GM19023 (cell line): ENCODE measurements at regions not wholly inside any gene's neighbourhood (a gene's known extent, or its start where the extent isn't known, plus 50 kb on each side); places are given as distances from the start of the nearest gene placed in this dataset.
"Not testable (repeated sequence)": the region's sequence is repeated elsewhere in the genome, so short reads cannot be mapped to it uniquely, and the experiment has no call there.

Source experiments
- ATAC-seq: cut with Tn5 transposase; IDR thresholded peaks from one replicate; pipeline ENCODE4 v1.9.1; 2021; ENCODE audit warnings: mild to moderate bottlenecking, moderate library complexity; ENCODE audit not compliant: unreplicated experiment

DNA sequence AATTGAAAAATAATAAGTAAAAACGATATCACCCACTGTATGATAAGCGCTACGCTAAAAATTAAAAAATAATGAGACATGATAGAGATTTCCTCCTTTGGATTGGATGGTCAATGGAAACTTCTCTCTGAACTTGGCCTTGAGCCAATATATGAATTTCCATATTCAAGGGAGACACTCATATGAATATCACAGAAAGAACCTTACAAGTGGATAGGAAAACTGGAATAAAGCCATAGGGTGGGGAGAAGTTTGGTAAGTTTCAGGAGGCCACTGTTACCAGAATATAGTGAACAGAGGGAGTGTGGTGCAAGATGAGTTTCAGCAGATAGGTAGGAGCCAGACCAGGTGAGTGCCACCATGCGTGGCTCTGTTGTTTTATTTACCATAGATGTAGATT is 147.2 kb downstream of the SEM1 start:
- no peak for ATAC-seq

DNA sequence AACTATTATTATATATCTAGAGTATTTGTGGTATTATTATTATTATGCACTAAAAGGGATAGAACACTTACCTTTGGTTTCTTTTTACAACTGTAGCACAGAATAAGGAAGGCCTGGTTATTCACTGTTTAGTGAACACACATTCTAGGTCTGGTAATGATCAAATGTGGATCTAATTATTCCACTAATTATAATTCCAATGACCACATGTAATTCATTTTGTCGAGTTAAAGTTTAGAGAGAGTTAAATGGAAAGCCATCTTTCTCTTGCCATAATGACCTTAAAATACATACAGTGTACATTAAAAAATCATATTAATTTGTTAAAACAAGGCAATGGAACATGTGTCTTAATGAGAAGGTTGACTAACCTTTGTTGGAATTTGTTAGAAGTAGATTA is 147.8 kb downstream of the SEM1 start:
- no peak for ATAC-seq

DNA sequence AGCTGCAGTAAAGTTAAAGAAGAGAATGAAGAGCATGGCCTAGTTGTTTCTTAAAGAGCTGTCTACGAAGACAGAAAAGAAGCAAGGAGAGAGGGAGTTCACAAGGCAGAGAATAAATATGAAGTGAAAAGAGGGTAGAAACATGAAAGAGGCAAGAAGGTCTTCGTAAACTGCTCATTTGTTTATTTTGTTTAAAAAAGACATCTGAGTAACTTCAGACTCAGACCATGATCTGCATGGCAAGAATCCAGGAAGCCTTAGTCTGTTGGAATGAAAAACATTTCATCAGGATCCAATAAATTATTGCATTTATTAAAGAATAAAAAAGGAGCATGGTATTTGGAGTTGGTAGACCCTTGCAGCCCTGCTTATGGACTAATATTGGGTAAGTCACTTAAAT is 151.1 kb downstream of the SEM1 start:
- ATAC-seq = no peak

DNA sequence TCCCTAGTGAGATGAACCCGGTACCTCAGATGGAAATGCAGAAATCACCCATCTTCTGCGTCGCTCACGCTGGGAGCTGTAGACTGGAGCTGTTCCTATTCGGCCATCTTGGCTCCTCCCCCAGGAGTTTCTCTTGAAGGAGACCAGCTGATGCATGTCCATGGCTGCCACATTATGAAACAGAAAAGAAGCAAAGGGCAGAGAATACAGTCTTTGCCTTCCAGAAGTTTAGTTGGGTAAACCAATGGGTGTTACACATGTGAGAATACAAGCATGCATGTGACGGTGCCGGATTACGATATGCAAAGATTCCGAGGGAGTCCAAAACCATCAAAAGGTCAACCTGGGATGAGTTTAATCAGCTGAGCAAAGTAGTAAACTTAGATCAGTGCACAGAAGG is 151.6 kb downstream of the SEM1 start:
- no peak for ATAC-seq

DNA sequence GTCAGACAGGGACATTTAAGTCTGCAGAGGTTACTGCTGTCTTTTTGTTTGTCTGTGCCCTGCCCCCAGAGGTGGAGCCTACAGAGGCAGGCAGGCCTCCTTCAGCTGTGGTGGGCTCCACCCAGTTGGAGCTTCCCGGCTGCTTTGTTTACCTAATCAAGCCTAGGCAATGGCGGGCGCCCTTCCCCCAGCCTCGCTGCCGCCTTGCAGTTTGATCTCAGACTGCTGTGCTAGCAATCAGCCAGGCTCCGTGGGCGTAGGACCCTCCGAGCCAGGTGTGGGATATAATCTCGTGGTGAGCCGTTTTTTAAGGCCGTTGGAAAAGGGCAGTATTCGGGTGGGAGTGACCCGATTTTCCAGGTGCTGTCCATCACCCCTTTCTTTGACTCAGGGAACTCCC is 152.0 kb downstream of the SEM1 start:
- ATAC-seq = not testable (repeated sequence)

DNA sequence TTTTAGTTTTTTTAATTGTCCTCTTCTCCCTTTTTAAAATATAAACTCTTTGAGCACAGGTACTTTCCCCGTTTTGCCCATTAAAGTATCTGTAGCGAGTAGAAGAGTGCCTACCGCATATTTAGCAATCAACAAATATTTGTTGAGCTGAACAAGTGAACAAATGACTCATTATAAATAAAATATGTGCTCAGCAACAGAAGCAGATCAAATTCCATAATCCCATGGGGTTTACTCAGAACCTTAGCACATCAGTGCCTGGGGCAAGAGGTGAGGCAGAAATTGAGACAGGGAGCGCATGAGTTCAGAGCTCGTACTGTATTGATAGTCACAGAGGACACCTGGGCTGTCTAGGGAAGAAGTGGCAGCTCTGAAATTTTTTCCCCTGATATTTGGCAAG is 161.0 kb downstream of the SEM1 start:
- no peak for ATAC-seq

DNA sequence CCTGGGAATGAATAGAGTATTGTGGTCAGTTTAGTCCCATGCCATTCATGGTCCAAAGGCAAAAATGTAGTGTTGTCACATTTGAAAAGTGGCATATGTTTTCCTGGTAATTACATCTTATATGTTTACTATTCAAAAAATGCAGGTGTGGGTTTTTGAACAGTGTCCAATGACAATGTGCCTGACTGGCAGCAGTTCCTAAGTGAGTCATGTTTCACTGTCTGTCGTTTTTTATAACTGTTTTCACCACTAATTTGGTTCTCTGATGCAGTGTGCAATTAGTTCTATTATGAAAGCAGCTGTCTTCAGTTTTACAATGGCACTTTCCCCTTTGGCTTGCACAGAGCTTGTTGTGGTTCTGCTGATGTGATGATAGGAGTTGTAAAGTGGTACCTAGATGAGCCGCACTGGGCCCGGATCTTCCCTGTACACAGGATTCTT is 162.3 kb downstream of the SEM1 start:
- no peak for ATAC-seq

DNA sequence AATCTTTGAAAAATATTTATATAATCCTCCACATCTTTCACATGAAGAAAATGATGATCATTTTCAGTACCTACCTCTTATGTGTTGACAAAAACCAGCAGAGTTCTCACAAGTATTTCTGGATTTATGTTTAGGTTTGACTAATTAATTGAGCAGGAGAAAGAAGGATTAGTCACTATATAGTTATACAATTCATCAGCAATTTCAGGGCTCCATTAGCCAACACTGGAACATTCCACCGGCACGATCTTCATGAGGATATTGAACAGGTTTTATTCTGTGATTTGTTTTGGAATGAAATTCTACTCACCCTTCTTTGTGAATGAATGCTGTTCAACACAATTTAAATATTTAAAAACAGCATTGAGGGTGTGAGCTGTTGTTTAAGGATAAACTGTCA is 163.2 kb downstream of the SEM1 start:
- no peak for ATAC-seq

DNA sequence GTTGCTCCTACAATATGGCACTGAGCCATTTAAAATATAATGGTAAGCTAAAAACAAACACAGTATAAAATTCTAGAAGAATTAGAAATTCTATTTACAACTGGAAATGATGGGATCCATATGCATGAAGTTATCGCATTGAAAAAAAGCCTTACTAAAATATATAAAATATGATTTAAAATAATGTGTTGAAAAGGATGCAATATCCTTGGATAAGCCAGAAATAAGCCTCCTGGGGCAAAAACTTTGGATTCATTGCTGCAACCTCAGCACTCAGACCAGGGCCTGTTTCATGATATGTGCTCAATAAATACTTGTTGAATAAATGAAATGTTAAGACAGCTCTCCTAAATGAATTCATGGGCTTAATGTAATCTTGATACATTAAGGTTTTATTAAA is 170.2 kb downstream of the SEM1 start:
- ATAC-seq = no peak

DNA sequence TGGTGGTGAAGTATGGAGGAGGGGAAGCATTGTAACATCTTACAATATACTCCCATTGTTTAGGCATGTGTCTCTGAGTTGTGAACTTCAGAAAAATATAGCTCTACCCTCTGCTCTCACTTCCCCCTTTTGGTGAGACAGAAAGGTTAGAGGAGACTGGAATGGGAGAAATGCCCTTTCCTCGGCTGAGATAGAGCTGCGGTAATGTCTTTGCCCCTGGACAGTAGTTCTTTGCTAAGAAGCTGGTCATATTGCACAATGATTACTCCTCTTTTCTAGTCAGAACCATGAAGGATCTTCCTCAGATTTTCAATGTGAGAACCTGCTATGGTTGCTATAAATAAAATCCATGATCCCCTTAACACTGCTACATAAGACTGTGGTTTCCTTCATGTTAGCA is 171.0 kb downstream of the SEM1 start:
- ATAC-seq = no peak

DNA sequence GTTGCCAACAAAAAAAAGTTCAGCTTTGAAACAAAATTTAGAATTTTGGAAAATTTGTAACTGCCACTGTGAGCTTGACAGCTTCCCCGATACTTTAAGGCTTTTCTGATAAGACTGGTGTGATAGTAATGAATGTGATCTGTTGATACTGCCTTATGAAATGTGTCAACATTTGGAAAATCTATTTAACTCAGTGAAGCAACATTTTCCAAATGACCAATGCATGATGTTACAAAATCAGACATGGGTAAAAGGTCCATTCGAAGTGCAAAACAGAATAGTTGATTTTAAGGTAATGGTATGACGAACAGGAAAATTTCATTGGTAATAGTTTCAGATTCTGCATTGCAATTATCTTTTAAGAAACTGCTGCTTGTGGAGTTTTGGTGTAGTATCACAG is 175.4 kb downstream of the SEM1 start:
- ATAC-seq = no peak

DNA sequence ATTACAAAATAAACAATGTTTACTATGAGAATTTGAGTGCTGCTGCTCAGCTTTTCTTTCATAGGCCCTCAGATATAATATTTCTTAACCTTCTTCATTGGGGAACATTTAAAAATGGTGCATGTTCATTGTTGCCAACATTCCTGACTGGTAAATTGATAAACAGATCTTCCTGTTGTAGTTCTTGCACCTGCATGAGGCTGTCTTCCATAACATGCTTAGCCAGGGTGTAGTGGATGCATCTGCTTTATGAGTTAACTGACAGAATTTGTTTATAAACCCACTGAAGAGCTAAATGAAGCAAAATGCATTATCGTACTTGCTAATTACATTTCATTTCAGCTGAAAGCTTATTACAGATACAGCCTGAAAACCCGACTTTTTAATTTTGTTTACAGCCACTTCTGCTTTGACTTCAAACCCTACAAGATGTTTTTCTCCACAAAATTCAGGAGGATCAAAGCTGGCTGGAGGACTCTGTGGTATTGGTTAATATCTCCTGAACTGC is 177.2 kb downstream of the SEM1 start:
- no peak for ATAC-seq

DNA sequence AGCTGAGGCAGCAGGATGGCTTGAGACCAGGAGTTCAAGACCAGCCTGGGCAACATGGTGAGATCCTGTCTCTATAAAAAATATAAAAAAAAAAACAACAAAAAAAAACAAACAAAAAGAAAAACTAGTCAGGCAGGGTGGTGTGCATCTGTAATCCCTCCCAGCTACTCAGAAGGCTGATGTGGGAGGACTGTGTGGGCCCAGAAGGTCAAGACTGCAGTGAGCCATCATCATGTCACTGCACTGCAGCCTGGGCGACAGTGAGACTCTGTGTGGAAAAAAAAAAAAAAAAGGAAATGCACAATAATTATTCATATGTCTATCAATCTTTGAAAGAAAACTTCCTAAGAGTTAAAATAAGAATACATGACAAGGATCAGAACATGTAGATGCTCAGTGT is 178.3 kb downstream of the SEM1 start:
- ATAC-seq = no peak

DNA sequence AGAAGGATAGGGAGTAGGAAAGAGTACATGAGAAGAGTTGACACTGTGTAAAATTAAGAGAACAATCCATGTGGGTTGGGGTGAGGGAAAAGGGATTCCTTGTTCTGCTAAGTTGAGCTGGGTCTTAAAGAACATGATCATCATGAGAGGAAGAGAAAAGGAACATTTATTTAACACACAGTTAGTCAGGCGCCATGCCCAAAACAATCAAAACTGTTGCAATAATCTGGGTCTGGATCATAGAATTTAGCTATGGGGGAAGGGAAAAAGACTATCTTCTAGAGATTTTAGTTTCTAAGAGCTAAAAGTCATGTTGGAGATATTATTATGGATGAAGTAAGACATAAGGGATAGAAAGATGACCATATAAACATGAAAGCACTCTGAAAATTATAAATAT is 178.9 kb downstream of the SEM1 start:
- no peak for ATAC-seq

DNA sequence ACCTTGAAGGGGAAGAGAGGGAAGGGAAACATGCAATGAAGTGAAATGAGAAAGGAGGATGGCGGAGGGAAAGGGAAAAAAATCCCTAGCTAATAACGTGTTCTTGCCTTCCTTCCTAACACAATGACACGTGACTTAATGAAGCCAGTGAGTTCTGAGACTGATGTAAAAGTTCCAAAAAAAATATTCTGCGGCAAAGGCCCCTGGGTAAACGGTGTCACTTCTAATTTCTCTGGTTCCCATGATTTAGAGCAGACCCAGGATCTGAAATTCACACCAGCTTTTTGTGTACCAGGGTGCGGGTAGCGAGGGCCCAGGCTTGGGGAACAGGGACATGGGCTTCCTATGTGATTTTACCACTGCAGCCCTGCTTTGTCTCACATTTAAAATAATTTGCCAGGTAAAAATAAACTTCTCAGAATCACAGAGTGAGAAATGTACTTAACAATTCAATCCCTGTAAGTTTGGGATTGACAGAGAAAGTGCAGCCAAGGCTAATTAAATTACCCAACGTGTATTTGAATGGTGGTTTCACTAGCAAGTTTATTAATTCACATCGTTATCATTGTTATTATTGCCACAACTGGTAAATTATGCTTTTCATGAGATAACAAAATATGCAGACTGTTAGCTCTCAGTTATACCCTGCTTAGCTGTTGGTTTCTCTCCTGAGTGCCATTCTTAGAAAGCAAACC is 182.4 kb downstream of the SEM1 start:
- ATAC-seq = no peak

DNA sequence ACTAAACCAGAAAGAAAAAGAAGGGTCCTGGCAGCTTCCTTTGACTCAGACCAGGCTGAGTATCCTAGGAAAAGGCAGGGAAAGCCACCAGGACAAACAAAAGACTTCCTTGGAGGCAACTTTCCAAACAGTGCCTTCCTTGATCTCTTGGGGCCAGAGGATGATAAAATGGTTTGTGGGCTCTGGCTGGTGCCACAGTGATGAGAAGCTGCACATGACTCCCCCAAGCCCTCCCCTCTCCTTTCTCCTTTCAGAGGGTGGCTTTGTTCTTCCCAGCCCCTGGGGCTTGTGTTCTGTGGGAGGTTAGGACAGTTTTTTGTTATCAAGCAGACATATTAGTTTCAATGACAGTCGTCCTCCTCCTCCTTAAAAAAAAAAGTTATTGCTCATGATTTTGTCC is 183.2 kb downstream of the SEM1 start:
- ATAC-seq = no peak

DNA sequence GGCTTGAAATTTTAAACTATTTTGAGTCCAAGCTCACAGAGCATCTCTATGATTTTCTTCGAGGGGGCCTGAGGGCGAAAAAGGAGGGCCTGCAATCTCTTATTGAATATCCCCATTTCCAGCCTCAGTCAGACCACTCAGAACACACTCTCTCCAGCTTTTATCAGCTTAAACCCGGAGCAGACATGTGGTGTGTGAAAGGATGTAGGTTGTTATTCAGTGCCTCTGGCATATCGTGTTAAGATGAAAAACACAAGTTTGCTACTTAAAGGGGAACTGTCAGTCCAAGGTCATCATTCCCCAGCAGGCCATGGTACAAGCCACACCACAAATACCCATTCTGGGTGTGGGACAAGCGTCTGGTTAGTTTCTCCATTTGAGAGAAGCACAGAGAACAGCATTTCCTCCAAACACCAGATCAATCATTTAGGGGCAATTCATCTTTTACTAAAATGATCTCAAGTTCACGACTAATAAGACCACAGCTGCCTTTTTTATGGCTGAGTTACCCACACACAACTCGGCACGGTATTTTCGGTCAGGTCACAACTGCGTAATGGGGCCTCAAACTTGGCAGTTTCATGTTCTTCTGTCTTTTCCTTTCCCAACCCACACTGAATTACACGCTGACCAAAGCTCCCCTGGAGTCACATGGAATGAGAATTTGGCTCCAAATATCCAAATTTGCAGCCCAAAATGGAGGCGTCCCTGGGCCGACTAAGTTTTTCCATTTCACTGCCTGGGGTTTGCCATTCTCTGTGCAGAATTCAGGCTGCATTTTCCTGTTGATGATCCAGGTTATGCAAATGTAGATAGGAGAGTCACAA is 188.4 kb downstream of the SEM1 start:
- no peak for ATAC-seq

DNA sequence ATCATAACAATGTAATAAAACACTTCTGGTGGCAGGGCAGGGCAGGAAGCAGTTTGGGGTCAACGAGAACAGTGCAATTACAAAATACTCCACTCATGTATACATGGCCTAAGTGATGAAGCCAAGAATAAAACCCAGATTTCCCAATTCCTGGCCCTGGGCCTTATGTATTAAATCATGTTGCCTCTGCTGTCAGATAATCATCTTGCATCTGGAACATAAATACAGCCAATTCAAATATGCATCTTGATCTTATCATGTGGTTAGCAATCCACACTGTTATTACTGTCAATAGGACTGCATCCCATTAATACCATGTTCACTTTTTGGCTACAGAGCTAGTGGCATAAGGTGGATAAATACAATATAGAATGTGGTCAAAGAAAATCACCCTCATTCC is 186.5 kb upstream of the SLC25A13 start:
- no peak for ATAC-seq

DNA sequence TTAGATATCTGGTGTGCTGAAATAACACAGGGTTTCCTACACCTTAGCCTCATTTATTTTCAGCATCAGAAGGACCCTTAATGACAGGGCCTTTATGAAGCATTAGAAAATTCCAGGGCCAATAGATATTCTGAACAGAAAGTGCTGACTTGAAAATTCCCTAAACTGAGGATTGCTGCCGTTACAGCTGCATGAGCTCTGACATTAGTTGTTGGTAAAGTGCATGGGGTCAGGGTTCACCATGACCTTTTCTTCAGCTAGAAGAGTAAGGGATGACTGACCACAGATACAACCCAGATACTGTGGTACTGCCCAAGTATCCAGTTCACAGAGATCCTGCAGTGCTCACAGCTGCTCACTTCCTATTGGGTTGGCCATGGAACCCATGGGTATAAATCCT is 181.7 kb upstream of the SLC25A13 start:
- no peak for ATAC-seq

DNA sequence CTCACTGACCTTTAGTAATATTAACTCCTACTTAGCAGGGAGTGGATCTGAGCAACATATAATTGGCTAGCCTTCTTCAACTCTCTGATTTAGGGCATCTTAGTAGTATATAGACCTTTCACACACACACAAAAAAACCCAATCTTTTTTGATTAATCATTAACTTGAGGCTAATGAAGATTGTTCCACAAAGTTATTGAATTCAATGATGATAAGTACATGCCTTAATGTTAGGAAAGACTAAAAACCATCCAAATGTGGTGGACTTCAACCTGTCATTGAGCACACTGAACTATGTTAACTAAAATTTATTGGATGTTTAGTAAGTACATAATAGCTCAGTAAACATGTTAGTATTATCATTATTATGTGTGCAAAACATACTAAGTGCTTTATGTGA is 179.4 kb upstream of the SLC25A13 start:
- ATAC-seq = no peak

DNA sequence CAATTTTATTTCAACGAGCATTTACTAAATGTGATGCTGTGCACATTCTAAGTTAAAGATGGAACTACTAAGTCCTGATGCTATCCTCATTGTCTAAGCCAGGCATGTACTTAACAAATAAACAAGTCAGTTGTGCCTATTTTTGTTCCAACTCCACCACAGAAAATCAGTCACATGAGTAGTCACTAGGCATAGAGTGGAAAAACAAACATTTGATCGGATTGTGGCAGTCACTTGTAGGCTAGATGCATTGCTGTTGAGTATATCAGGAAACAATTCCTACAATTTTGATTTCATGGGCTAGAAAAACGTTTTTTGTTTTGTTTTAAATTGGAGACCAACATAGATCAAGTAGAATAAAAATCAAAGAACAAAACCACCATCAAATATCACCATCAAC is 177.6 kb upstream of the SLC25A13 start:
- ATAC-seq = no peak

DNA sequence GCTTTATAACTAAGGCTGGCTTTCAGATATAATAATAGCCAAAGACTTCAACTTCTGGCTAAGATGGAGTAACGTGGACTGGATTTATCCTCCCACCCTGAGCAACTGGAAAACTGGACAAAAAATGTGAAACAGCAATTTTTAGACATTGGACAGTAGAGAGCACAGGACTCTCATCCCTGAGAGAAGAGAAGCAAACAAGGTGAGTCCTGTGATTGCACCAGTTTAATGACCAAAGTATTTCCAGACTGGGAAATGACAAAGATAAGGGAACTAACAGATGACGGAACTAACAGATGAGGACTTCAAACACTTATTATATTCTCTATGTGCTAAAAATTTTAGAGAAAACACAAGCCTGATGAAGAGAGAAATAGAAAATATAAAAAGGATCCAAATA is 175.7 kb upstream of the SLC25A13 start:
- ATAC-seq = no peak
